GM19467 (cell line): ENCODE measurements at regions not wholly inside any gene's neighbourhood (a gene's known extent, or its start where the extent isn't known, plus 50 kb on each side); places are given as distances from the start of the nearest gene placed in this dataset.
"Not testable (repeated sequence)": the region's sequence is repeated elsewhere in the genome, so short reads cannot be mapped to it uniquely, and the experiment has no call there.

ENCODE experiments used
- ATAC-seq: cut with Tn5 transposase; IDR thresholded peaks from one replicate; pipeline ENCODE4 v1.9.1; 2021; ENCODE audit warnings: mild to moderate bottlenecking, moderate library complexity; ENCODE audit not compliant: unreplicated experiment

GRCh38 chr2:58730764-58731487, 489.8 kb upstream of the FANCL start:
- ATAC-seq, result no peak

- no peak for ATAC-seq
Measured at GRCh38 chr2:58727981-58728656, 487.0 kb upstream of the FANCL start.

GRCh38 chr2:58721912-58722591, 480.9 kb upstream of the FANCL start:
- ATAC-seq, result no peak

GRCh38 chr2:58720770-58721697, 479.9 kb upstream of the FANCL start:
- ATAC-seq, result no peak

GRCh38 chr2:58720033-58720769, 479.1 kb upstream of the FANCL start:
- ATAC-seq, result no peak

- ATAC-seq, result no peak
Measured at GRCh38 chr2:58715344-58715743, 474.2 kb upstream of the FANCL start.

- ATAC-seq, result no peak
Measured at GRCh38 chr2:58714238-58714637, 473.1 kb upstream of the FANCL start.

GRCh38 chr2:58710795-58711279, 469.7 kb upstream of the FANCL start:
- ATAC-seq, result no peak

- no peak for ATAC-seq
Measured at GRCh38 chr2:58709687-58710354, 468.7 kb upstream of the FANCL start.

- ATAC-seq, result no peak
Measured at GRCh38 chr2:58709274-58709673, 468.1 kb upstream of the FANCL start.

- ATAC-seq, result no peak
Measured at GRCh38 chr2:58708565-58708964, 467.4 kb upstream of the FANCL start.

- ATAC-seq, result no peak
Measured at GRCh38 chr2:58702302-58702885, 461.3 kb upstream of the FANCL start.

- no peak for ATAC-seq
Measured at GRCh38 chr2:58701688-58702301, 460.7 kb upstream of the FANCL start.

- no peak for ATAC-seq
Measured at GRCh38 chr2:58700591-58700990, 459.5 kb upstream of the FANCL start.

- ATAC-seq, result no peak
Measured at GRCh38 chr2:58699411-58699810, 458.3 kb upstream of the FANCL start.

GRCh38 chr2:58698620-58699019, 457.5 kb upstream of the FANCL start:
- no peak for ATAC-seq

GRCh38 chr2:58694114-58694513, 453.0 kb upstream of the FANCL start:
- ATAC-seq, result not testable (repeated sequence)

GRCh38 chr2:58691041-58691440, 449.9 kb upstream of the FANCL start:
- ATAC-seq, result not testable (repeated sequence)

- ATAC-seq, result no peak
Measured at GRCh38 chr2:58688813-58689212, 447.7 kb upstream of the FANCL start.
